Panc1 (cell line): ENCODE measurements at regions not wholly inside any gene's neighbourhood (a gene's known extent, or its start where the extent isn't known, plus 50 kb on each side); places are given as distances from the start of the nearest gene placed in this dataset.

Experiments
- CTCF ChIP-seq: fragments of 450-650 bp; IDR thresholded peaks from 2 replicates; pipeline ENCODE4 v1.5.1; 2017; ENCODE audit warnings: mild to moderate bottlenecking
- POLR2AphosphoS5 ChIP-seq: IDR thresholded peaks from 2 replicates; pipeline ENCODE4 v1.6.1; 2012; ENCODE audit warnings: mild to moderate bottlenecking, low read depth, low read length, moderate library complexity
- REST ChIP-seq, 2 experiments: IDR thresholded peaks; 2 replicates each; pipeline ENCODE4 v1.6.1; 2011 to 2012; ENCODE audit warnings: low read depth in 2 of 2, control low read depth in 1 of 2, low read length in 1 of 2, mild to moderate bottlenecking in 1 of 2, moderate library complexity in 1 of 2; ENCODE audit not compliant: insufficient read depth in 1 of 2
- SIN3A ChIP-seq: IDR thresholded peaks from 2 replicates; pipeline ENCODE4 v1.6.1; 2012; ENCODE audit warnings: low read depth, mild to moderate bottlenecking, low read length, moderate library complexity, borderline replicate concordance; ENCODE audit not compliant: insufficient read depth
- TCF7L2 ChIP-seq: IDR thresholded peaks from 2 replicates; pipeline ENCODE4 v1.6.1; 2011; ENCODE audit warnings: mild to moderate bottlenecking, low read depth, low read length, inconsistent platforms

DNA sequence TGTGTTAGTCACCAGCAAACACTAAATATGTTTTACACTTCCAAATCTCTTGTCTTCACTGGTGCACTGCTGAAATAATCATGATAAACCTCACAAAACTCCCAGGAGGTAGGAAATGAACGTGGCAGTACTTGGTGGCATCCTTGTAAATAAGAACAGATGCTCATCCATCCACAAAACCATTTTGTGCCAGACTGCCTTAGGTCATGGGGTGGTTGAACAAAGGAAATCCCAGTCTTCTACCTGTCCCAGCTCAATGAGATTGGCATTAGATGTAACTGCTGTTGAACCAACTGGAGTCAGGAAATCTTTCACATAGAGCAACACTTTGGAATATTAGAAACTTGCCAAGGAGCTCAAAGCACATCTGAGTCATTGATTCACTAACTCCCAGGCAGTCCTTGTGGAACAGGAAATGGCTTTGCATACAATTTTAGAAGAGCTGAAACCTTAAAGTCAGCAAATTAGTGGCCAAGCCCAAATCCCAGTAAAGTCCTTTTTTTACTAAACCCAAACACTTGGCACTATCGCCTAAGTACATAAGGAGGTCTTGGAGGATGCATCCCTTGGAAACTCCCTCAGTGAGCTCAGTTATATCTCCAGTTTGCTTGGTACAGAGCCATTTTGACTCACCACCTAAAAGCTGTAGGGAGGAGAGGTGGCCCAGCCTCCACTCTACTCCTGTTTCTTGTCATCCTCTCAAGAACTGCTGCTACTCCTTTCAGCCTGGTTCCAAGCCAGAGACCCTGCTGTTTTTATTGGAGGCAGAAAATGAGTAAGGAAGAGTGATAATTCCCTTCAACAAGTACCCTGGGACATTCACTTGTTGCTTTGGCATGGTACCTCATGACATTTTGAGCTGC, 208.0 kb downstream of the NOVA1 start:
- no peak for TF ChIP-seq CTCF
- no peak for TF ChIP-seq POLR2AphosphoS5
- no peak for TF ChIP-seq TCF7L2
- TF ChIP-seq REST (IDR thresholded peaks at IDR 0.05; ENCODE audit: insufficient read depth in 1 of 2, low read depth in 2 of 2, low read length in 1 of 2) = no peak
- no peak for TF ChIP-seq SIN3A
